OCI-LY1 (cell line): ENCODE measurements at regions not wholly inside any gene's neighbourhood (a gene's known extent, or its start where the extent isn't known, plus 50 kb on each side); places are given as distances from the start of the nearest gene placed in this dataset.

Source experiments
- EZH2 ChIP-seq: fragments of 200-600 bp; sonication (generic), shearing (Covaris generic); IDR thresholded peaks from 2 replicates; pipeline ENCODE4 v1.8.0; 2017; ENCODE audit warnings: borderline replicate concordance, mixed run types, mild to moderate bottlenecking, antibody characterized with exemption, low read length, moderate library complexity, mixed read lengths
- TF ChIP-seq, protein P1 (sequence below): fragments of 200-600 bp; sonication (generic), shearing (Covaris generic); IDR thresholded peaks from 2 replicates; pipeline ENCODE4 v1.5.1; 2017; ENCODE audit warnings: mild to moderate bottlenecking, antibody characterized with exemption, low read length, moderate library complexity, mixed read lengths

DNA sequence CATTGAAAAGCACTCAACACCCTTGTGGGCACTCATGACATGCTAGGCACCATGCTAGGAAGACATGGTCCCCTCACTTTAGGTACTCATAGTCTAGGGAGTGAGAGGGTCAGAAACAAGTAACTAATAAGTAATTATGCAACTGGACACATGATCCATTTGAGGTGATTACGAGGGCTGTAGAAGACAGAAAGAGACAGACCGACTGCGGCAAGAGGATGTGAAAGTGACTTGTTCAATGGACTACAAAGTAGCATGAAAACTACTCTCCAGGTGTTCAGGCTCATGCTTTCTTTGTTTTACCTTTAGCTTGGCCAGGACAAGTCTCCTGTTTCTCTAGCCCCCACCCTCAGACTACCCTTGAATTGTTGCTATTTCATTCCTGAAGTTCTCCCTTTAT, 310.8 kb upstream of the SORL1-AS1 start:
- TF ChIP-seq, protein P1, sequence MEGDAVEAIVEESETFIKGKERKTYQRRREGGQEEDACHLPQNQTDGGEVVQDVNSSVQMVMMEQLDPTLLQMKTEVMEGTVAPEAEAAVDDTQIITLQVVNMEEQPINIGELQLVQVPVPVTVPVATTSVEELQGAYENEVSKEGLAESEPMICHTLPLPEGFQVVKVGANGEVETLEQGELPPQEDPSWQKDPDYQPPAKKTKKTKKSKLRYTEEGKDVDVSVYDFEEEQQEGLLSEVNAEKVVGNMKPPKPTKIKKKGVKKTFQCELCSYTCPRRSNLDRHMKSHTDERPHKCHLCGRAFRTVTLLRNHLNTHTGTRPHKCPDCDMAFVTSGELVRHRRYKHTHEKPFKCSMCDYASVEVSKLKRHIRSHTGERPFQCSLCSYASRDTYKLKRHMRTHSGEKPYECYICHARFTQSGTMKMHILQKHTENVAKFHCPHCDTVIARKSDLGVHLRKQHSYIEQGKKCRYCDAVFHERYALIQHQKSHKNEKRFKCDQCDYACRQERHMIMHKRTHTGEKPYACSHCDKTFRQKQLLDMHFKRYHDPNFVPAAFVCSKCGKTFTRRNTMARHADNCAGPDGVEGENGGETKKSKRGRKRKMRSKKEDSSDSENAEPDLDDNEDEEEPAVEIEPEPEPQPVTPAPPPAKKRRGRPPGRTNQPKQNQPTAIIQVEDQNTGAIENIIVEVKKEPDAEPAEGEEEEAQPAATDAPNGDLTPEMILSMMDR: no peak
- no peak for TF ChIP-seq EZH2
